ENCODE measurements at regions not wholly inside any gene's neighbourhood (a gene's known extent, or its start where the extent isn't known, plus 50 kb on each side); places are given as distances from the start of the nearest gene placed in this dataset.

- TF ChIP-seq RELB (IDR thresholded peaks at IDR 0.05; ENCODE audit: low read depth) (peak; percentile 81), TCF7 (IDR thresholded peaks at IDR 0.05; ENCODE audit: borderline replicate concordance) (no peak), NR2C1 (IDR thresholded peaks at IDR 0.05) (no peak), ATF3 (IDR thresholded peaks at IDR 0.05; ENCODE audit: borderline replicate concordance, extremely low read depth, low read depth, low read length) (no peak), IKZF1 (conservative IDR thresholded peaks at IDR 0.05) (0 out of 2 replicates have a peak, but pooled peaks have one; percentile 26), USF1 (IDR thresholded peaks at IDR 0.05; ENCODE audit: borderline replicate concordance, extremely low read length, insufficient read depth, low read depth, low read length) (no peak), HCFC1 (IDR thresholded peaks at IDR 0.05; ENCODE audit: low read length) (no peak), CBX5 (IDR thresholded peaks at IDR 0.05; ENCODE audit: low read depth) (no peak)
Measured at GRCh38 chr2:4415810-4416413, 712.5 kb downstream of the DCDC2C start (continued).

- DNase-seq (ENCODE audit: low read depth, low spot score), result no peak
- Histone ChIP-seq H3K79me2 (ENCODE audit: control insufficient read depth, insufficient read depth, low read length) (no peaks in the 10 kb centered on the region), H3K4me3 (no peak overlapping the region), H2AFZ (ENCODE audit: control insufficient read depth, low read depth, low read length) (no peak overlapping the region), H3K27me3 (replicated peaks in 1 of 2; ENCODE audit: control insufficient read depth in 2 of 2, insufficient read depth in 2 of 2, low read length in 1 of 2) (no peaks in the 10 kb centered on the region), H3K27ac (ENCODE audit: control insufficient read depth, insufficient read depth) (no peak overlapping the region), H3K9me3 (replicated peaks; ENCODE audit: control insufficient read depth, insufficient read depth, low read length) (no peaks in the 10 kb centered on the region), H3K4me1 (ENCODE audit: control insufficient read depth, insufficient read depth, low read length) (no peaks in the 10 kb centered on the region), H4K20me1 (ENCODE audit: control insufficient read depth, insufficient read depth) (no peaks in the 10 kb centered on the region), H3K36me3 (ENCODE audit: control insufficient read depth in 2 of 2, insufficient read depth in 2 of 2, low read length in 1 of 2) (no peaks in the 10 kb centered on the region), H3K9ac (ENCODE audit: control insufficient read depth, insufficient read depth, low read length) (no peak overlapping the region), H3K4me2 (ENCODE audit: control insufficient read depth, insufficient read depth) (no peak overlapping the region)
- BruUV-seq (replicated peaks), result no TSS peak
- ChIA-PET CTCF (no interaction called here), SMC1A (ENCODE audit: uncharacterized antibody, unreplicated experiment) (interaction anchor here (1.3 kb wide), 1 partner anchor 9 kb away, joined by 3 read pairs; no protein-coding TSS in a partner anchor), POLR2A (no interaction called here), RAD21 (ENCODE audit: unreplicated experiment) (no interaction called here)
- in situ Hi-C loops (cut with MboI) (no loop called here), intact Hi-C loops (cut with micrococcal nuclease; ENCODE audit: unreplicated experiment) (no loop called here)
- FAIRE-seq, result no peak
- 27% methylated on average over 4 of the region's 4 CpGs for WGBS (ENCODE audit: insufficient coverage, insufficient replicate concordance, low lambda C conversion rate, missing lambda C conversion rate)
- peak; percentile 38 for ATAC-seq
- TF ChIP-seq JUNB (IDR thresholded peaks at IDR 0.05), result no peak
- TF ChIP-seq USF2 (IDR thresholded peaks at IDR 0.05; ENCODE audit: borderline replicate concordance, low read depth, low read length), result no peak
- TF ChIP-seq NFXL1 (IDR thresholded peaks at IDR 0.05; ENCODE audit: borderline replicate concordance), result no peak
- no peak for TF ChIP-seq BRCA1 (IDR thresholded peaks at IDR 0.05; ENCODE audit: low read depth, low read length)
- no peak for TF ChIP-seq ZNF207 (IDR thresholded peaks at IDR 0.05; ENCODE audit: borderline replicate concordance)
- no peak for TF ChIP-seq ZZZ3 (IDR thresholded peaks at IDR 0.05; ENCODE audit: control insufficient read depth, insufficient read length, low read depth)
- TF ChIP-seq CREM (IDR thresholded peaks at IDR 0.05; ENCODE audit: low read depth), result no peak
- no peak for TF ChIP-seq RELA (IDR thresholded peaks at IDR 0.05; ENCODE audit: borderline replicate concordance, partially characterized antibody)
- no peak for TF ChIP-seq YBX1 (IDR thresholded peaks at IDR 0.05)
- no peak for TF ChIP-seq EED (IDR thresholded peaks at IDR 0.05; ENCODE audit: low read depth)
- no peak for TF ChIP-seq ZBED1 (IDR thresholded peaks at IDR 0.05; ENCODE audit: borderline replicate concordance)
- no peak for TF ChIP-seq MEF2B (IDR thresholded peaks at IDR 0.05; ENCODE audit: partially characterized antibody, poor library complexity, severe bottlenecking)
- TF ChIP-seq TCF7 (IDR thresholded peaks at IDR 0.05; ENCODE audit: borderline replicate concordance), result no peak
- no peak for TF ChIP-seq NFYA (IDR thresholded peaks at IDR 0.05; ENCODE audit: borderline replicate concordance, low read depth, low read length)
Measured at GRCh38 chr2:4416431-4416830, 713.1 kb downstream of the DCDC2C start.

Data from GM12878 (cell line).